Activated T-helper 1 cell treated with anti-CD3 and anti-CD28 coated beads, Interleukin-2, amount 50 U/mL, for 16 hours (primary cell): ENCODE measurements at regions not wholly inside any gene's neighbourhood (a gene's known extent, or its start where the extent isn't known, plus 50 kb on each side); places are given as distances from the start of the nearest gene placed in this dataset.

Experiments used
- DNase-seq, 2 donors: peaks; one replicate each; pipeline ENCODE4 v3.0.0-alpha.2; 2020; ENCODE audit warnings: low read depth in 1 of 2, low spot score in 1 of 2

DNA sequence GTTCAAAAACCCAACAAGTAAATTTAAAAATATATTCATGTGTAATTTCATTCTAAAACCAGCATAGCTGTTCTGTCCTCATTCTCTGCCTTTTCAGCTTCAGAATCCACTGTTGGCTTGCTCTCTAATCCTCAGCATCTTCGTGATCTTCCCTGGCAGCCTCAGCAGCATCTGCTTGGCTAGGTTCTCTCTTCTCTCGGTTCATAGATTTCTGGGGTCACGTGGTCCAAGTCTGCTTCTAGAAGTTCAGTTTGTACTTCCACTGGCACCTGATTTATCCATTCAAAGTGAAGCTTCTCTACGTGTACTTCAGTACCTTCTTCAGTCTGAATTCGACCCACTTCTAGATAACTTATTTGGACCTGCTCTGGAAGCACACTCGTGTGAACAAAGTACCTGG, 245.7 kb downstream of the EPM2A start:
- DNase-seq: no peak

DNA sequence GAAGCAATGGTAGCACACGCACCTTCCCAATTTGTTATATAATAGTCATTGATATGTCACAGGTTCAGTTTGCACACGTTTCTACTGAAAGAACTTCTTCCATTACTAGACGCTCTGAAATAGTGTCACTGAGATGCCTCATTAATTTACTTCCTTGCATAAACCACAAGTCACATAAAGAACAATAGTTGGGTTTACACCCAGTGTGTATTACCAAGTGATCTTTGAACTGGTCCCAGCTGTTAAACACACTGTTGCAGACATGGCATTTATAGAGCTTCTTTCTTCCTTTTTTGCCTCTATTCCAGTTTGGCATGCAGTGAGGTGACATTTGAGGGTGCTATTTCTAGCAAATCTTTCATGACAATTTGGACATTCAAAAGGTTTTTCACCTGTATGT, 245.3 kb downstream of the EPM2A start:
- no peak for DNase-seq

DNA sequence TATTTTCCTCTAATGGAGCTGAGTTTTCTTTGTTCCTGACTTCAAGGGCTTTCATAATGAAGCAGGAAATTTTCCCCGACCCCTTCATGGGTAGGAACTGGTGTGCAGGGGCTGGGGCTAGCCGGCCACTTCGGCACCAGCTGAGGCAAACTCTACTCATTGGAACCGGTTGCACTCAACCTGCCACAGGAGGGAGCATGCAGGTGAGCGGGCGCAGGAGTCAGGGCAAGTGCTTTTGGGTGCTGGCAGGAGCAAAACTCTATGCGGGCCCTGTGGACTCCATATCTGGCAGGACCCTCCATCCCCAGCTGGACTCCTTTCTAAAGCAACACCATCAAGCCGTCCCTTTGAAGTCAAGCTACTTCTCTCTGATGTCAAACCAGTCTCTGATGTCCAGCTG, 244.2 kb downstream of the EPM2A start:
- no peak for DNase-seq

DNA sequence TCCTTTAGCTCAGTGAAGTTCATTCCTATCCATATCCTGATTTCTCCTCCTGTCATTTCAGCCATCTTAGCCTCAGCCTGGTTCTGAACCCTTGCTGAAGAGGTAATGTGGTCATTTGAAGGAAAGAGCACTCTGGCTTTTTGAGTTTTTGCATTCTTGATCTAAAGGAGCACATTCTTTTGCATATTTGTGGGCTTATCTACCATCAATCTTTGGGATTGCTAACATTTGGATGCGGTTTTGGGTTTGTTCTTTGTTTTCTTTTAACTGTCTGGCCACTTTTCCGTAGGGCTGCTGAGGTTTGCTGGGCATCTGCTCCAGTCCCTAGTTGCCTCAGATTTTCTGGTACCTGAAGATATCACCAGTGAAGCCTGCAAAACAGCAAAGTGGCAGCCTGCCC, 238.3 kb downstream of the EPM2A start:
- DNase-seq: no peak

DNA sequence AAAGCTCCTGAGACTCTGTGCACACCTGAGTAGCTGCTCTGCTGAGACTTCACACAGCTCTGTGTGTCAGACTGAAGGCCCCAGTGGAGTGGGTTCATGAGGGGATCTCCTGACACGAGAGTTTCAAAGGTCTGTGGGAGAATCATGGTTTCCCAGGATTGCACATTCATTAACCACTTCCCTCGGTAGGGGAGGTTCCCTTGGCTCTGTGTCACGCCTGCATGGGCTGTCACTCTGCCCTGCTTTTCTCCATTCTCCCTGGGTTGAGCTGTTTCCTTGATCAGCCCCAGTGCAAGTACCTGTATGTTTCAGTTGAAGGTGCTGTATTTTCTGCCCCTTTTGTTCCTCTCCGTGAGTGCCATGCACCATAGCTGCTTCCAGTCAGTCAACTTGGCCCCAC, 236.9 kb downstream of the EPM2A start:
- no peak for DNase-seq

DNA sequence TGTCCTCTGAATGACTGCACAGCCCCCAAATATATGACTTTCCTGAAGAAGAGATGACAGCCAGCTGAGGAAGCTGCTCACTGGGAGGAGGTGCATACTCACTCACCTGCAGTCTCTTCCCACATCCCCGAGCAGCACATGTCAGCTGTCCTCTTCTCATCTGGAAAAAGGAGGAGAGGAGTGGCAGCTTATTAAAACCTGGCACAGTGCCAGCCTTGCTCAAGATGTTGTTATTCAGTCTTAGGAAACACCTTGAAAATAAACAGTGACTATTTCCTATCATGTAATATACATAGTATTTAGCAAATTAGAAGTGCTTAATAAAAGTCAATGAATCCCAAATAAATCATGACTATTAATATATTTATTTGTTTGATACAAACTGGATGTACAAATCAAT, 232.9 kb downstream of the EPM2A start:
- no peak for DNase-seq

DNA sequence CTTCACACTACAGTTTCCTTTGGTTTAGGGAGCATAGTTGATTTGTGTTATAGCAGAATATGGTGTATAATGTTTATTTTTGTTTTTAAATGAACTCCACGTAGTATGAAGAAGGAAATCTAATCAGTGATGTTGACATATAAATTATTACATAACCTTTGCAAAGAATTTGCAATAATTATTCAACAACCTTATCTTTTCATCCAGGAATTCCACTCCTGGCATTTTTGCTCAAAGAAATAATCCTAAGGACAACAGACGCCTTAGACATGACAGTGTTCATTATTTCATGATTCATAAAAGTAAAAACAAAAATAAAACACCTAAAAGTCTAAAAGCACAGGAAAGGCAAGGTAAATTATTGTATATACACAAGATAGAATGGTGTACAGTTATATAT, 229.2 kb downstream of the EPM2A start:
- DNase-seq: no peak

DNA sequence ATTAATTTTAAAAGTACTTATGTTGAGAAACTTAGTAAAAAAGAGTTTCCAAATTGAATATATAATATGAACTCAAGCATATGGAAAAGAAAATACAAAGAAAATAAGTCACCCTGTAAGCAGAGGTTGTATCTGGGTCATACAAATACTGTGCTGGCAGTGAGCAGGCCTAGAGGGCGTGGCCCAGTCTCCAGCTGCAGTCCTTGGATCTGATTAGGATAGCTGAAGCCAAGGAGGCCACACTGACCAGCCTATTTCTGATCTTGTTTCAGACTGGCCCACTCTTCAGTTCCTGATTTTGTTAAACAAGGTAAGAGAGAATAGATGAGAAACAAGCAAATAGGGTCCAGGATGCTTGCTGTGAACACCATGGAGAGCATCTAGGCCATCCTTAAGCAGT, 228.8 kb downstream of the EPM2A start:
- DNase-seq: no peak

DNA sequence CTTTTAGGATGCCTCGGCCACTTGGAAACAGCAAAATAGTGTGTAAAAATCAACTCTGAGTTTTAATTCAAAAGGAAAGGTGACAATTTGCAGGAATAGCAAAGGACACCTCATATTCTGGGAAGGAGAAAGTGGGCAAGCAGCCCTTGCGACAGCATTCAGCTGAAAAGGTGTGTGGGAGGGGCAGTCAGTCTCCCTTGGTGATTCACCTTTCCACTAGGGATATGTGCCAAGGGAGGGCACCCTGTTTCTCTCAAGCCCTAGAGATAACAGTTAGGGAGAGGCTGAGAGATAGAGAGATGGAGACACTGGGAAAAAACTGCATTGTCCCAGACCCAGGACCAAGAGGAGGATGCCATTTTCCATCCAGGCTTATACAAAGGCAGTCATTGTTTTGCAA, 228.1 kb downstream of the EPM2A start:
- no peak for DNase-seq

DNA sequence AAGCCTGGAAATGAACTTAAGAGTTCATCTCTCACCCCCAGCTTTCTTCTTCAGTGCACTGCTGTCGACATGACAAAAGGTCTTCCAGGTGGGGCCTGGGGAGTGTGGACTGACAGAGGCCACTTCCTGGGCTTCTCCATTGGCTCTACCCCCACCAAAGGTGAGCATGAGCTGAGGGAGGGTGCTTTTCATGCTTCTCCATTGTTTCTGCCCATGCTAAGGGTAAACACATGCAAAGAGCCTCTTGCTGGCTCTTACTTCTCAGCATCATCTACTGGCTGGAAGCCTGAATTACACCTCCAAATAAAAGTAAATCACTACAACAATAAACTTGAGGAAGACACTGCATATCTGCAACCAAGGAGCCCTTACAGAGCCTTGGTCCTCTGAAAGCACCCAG, 227.2 kb downstream of the EPM2A start:
- no peak for DNase-seq

DNA sequence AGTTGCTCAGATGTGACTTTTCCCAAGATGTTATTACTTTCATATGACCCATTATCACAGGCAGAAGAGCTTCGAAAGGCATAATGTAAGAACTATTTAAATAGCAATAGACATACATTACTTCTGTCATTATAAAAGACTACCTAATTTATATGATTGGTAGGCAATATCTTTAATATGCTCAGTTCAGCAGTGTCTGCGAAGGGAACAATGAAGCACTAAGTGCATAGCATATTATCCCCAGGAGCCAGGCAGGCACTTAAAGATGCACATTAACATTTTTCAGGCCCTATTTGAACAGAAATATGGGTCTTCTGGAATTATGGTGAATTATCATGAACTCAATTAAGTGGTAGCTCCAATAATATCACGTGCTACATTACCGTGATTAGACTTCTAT, 217.8 kb downstream of the EPM2A start:
- DNase-seq: no peak

DNA sequence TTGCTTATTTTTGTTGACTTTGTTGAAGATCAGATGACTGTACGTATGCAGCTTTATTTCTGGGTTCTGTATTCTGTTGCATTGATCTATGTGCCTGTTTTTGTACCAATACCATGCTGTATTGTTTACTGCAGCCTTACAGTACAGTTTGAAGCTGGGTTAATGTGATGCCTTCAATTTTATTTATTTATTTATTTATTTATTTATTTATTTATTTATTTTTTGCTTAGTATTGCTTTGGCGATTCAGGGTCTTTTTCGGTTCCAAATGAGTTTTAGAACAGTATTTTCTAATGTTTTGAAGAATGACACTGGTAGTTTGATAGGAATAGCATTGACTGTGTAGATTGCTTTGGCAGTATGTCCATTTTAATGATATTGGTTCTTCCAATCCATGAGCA, 210.3 kb downstream of the EPM2A start:
- no peak for DNase-seq

DNA sequence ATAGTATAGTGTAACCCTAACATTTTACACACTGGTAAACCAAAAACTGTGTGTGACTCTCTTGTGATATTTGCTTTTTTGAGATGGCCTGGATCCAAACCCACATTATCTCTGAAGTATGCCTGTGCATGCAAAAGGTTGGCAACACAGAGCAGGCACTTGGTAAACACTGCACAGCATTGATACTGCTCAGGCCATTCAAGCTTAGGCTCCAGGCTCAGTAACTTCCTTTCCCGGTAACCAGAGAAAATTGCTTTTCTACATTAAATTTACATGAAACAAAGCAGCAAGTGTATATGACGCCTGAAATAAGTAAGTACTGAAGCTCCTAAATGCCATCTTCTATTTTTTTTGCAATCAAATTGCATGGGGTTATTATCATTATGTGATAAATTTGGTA, 205.7 kb downstream of the EPM2A start:
- no peak for DNase-seq

DNA sequence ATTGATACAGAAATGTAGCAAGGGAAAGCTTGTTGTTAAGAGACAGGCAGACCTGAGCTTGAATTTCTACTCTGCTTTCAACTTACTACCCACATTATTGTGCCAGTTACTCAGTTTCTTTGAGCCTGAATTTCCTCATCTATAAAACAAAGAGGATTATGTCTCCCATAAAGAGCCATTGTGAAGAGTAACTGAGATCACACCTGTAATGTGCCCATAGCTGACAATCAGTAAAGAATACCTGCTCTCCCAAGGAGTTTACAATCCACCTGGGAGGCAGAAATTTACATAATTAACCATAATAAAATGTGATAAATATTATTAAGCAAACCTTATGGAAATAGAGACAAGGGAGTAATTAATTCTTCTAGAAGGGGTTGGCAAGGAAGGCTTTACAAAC, 204.9 kb downstream of the EPM2A start:
- DNase-seq: no peak

DNA sequence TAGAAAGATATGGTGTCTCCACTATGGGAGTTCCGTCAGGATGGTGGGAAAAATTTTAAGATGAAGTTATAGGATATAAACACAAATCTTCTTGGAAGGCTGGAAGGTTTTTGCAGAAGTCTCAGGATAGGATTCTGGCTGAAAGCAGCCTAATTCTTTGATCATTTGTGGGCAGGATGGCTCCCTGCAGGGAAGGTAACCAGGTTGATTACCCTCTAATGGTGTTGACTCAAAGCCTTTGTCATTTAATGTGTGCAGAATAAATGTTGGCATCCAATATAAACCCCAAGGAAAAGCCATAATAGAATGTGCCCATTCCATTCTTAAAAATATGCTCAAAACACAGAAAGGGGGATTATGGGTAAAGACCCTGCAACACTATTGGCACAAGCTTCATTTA, 204.3 kb downstream of the EPM2A start:
- DNase-seq: no peak

DNA sequence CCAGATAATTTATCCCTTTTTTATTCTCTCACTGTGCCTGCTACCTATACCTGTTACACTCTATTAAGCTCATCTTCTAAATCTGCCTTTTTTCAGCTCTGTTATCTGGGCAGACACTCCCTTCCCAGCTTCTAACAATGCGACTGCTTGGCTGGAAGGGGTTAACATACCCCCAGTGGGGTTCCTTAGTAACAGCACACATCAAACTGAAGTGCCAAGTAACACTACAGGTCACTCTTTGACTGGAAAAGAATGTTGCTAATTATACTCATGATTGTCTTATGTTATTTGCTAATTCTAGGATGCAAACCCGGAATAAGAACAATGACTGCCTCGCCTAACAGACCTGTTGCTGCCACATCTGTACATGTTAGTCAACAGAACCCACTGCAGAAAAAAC, 203.5 kb downstream of the EPM2A start:
- DNase-seq: no peak

DNA sequence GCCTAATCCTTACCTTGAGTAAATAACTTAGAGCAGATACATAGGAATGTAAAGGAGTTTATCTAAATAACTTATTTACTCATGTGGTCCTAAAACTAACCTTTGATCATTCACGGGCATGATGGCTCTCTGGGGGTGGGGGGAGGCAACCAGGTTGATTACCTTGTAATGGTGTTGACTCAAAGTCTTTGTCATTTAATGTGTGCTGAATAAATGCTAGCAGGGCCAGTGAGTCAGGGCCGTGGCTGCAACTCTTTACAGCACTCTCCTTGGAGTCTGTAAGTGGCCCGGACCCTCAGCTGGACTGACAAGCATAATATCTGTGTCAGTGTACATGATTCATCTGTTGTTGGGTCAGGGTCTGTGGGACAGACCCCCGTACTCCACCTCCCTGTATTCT, 203.0 kb downstream of the EPM2A start:
- DNase-seq: no peak

DNA sequence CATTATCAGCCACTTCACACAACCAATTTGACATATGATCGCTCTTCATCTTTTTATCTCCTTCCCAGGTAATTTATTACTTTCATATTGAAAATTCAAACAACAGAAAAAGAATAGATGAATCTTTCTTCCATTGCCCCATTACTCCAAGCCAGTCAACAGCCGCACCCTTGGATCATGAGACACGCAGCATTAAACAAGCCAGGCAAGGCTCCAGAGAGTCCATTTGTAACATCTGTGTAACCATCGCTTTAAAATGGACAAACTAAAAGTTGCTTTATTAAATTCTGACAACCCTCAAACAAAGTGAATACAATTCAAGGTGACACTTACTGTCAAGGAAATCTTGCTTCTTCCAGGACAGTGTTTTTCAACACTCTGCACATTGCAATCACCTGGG, 200.3 kb downstream of the EPM2A start:
- DNase-seq: no peak

DNA sequence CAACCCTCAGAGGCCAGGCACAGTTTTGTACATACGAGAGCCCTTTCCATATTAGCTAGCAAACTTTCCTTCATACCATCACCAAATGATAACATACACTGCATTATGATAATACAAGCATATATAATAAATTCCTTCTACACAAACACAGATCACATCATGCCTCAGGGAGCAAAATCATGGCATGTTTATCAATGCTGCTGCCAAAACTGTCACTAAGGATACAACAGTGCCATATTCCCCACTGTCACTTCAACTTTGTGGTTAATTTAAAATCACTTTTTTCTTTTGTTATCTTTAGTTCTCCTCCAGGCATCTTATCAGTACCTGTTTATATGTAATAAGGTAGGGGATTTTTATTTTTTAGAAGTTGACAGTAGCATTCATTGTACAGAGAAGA, 196.3 kb downstream of the EPM2A start:
- no peak for DNase-seq

DNA sequence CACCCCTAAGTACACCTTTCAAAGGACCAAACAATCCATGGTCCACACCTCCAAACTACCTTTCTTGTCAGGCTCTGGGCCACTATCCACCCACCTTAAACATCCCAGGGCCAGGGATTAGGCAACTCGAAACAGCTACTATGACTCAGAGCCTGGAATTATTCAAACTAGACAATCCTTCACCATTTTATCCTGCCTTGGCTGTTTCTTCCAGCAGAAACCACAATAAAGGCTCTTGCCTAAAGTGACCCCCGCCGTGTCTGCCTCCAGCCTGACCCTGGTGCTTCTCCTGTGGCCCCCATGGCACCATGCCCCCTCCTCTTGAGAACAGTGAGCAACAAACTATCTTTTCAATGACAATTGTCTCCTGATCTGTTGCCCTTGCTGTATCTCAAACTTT, 195.5 kb downstream of the EPM2A start:
- no peak for DNase-seq

DNA sequence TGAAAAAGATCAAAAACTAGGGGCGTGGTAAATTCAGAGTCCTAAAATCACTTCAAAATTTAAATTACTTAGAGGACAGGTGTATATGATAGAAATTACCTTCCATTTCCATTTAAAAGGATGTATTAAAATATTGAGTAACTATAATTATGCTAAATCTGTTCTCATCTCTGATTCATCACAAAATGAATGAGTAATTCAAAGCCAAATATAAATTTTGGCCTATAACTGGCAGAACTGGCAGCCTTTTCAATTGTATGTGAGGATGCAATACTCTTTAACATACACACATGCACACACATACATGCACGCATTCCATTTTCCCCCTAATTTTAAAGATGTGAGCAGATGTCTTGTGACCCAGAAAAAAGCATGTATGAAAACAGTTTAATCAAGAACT, 194.6 kb downstream of the EPM2A start:
- DNase-seq: no peak

DNA sequence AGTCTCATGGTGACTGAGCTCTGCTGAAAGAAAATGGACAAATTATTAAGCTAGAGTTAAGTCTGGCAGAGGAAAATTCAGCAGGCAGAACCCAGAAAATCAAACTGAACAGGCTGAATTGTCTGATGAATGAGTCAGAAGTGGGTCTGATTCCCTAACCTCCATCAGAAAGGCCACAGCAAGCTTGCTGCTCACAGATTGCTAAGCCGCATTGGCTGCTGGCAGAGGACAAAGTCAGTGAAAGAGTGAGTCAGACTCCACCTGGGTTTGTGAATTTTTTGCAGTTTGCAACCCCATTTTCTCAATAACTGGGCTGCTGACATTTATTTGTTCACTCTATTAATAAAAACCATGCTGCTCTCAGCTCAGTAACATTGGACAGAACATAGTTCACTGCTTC, 191.3 kb downstream of the EPM2A start:
- no peak for DNase-seq

DNA sequence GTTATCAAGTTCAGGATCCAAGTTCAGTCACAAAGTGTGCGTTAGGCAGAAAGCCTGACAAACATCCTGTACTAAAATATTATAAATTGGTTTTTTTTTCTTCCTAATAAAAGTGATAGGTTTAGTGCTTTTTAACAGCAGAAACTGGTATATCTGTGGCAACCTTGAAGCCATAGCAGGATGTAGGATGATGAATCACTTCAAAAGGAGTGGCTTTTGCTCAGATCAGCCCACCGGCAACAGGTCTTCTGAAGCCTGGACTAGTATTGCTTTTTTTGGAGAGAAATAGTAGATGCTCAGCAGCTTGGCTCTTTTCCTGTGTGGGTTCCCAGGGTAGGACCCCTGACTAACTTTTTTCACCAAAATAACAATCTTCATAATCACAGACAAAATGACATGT, 190.8 kb downstream of the EPM2A start:
- no peak for DNase-seq

DNA sequence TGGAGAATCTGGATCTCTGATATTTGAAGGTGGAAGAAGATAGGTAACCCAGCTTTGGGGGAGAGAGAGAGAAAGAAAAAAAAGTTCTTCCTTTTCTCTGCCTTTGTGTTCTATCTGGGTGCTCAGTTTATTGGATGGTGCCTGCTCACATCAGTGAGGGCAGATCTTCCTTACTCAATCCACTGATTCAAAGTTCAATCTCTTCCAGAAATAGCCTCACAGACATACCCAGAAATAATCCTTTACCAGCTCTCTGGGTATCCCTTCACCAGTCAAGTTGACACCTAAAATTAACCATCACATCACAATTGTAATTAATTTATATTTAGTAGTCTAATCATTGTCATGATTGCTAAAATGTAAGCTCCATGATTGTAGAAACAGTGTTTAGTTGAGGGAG, 189.1 kb downstream of the EPM2A start:
- DNase-seq: no peak
